Heart right ventricle (tissue), 16 donors: ENCODE measurements at regions not wholly inside any gene's neighbourhood (a gene's known extent, or its start where the extent isn't known, plus 50 kb on each side); places are given as distances from the start of the nearest gene placed in this dataset.
A peak's percentile ranks its signal among the peaks of the same experiment; 100 is the strongest.

Experiments
- ATAC-seq, 8 donors: fragments of 200-7000 bp; cut with Tn5 transposase; one replicate each; pipeline ENCODE4 v1.9.1; 2020; ENCODE audit warnings: mild to moderate bottlenecking in 8 of 8, moderate library complexity in 8 of 8, moderate number of reproducible peaks in 1 of 8
- DNase-seq, 2 donors: peaks; one replicate each; pipeline ENCODE4 v3.0.0-alpha.2; 2020
- H3K27ac ChIP-seq, 10 donors: fragments of 200-600 bp; sonication (generic) in 2 of 10; one replicate each; pipeline versions ENCODE4 v1.5.0 to v1.8.0; 2020 to 2022; ENCODE audit warnings: mild to moderate bottlenecking in 3 of 10
- H3K27me3 ChIP-seq, 7 donors: fragments of 200-600 bp; one replicate each; pipeline ENCODE4 v1.8.0; 2021 to 2022; ENCODE audit warnings: mild to moderate bottlenecking in 2 of 7
- H3K36me3 ChIP-seq, 9 donors: fragments of 200-600 bp; sonication (generic) in 1 of 9; one replicate each; pipeline versions ENCODE4 v1.5.0 to v1.8.0; 2020 to 2022; ENCODE audit warnings: mild to moderate bottlenecking in 2 of 9
- H3K4me1 ChIP-seq, 9 donors: fragments of 200-600 bp; sonication (generic) in 1 of 9; one replicate each; pipeline versions ENCODE4 v1.5.0 to v1.8.0; 2020 to 2022; ENCODE audit warnings: mild to moderate bottlenecking in 4 of 9
- H3K4me3 ChIP-seq, 10 donors: fragments of 200-600 bp; sonication (generic) in 2 of 10; one replicate each; pipeline versions ENCODE4 v1.5.0 to v1.8.0; 2020 to 2022; ENCODE audit warnings: mild to moderate bottlenecking in 7 of 10, moderate library complexity in 2 of 10
- H3K9me3 ChIP-seq, 11 donors: fragments of 200-600 bp in 10 of 11; sonication (generic) in 2 of 11; one replicate each; pipeline versions ENCODE4 v1.5.0 to v1.8.0; 2013 to 2022; ENCODE audit warnings: mild to moderate bottlenecking in 2 of 11, control low read depth in 1 of 11, moderate library complexity in 1 of 11
- CTCF ChIP-seq, 9 donors: fragments of 200-600 bp; sonication (generic) in 2 of 9; IDR thresholded peaks; one replicate each; pipeline versions ENCODE4 v1.5.0 to v1.8.0; 2021 to 2022; ENCODE audit warnings: antibody characterized with exemption in 9 of 9, mild to moderate bottlenecking in 5 of 9, moderate library complexity in 1 of 9
- WGBS, 2 donors: extraction: QIAGEN DNeasy Blood & Tissue Kit; methylation state at CpG; one replicate each; pipeline ENCODE4 v1.1.7; 2013; ENCODE audit warnings: inconsistent platforms in 1 of 2; 5-methylcytosine and 5-hydroxymethylcytosine counted together
- intact Hi-C, 10 donors: fragments of 100-400 bp; cut with DNase I; formaldehyde crosslinking; loops; one replicate each; pipeline versions ENCODE4 v1.11.1 to v1.14.2; 2022
- donor health status: Arrhythmogenic right ventricular cardiomyopathy.
- donor health status: ischemic (EF 13 %, LVEDD 7.1; RV severe dilation, severe dysfunction).
- donor health status: healthy with polysubstance abuse.
- donor health status: DM: no; HTN: yes; CAD: no.
- donor health status: DM: no; HTN: no; CAD: no.
- donor health status: ischemic (EF 25% LVEDD 6.9; RV normal size, moderate dysfunction).
- donor health status: ischemic (EF 25% LVEDD 5.7; RV mildly dilated, moderate dysfunction).
- donor health status: healthy.
- donor health status: DM: yes; HTN: yes; CAD: no.
- donor health status: Ischemic cardiomyopathy.
- donor health status: ischemic (EF 35%, LVEDD 5.7; RV mildly dilated, moderate dysfunction).
- donor health status: nonischemic (EF 11% LVEDD 7.7; RV severe dilation, severe dysfunction).
- donor health status: DM: yes; HTN: yes; CAD: no.
- donor health status: PGD.
- donor health status: ischemic (EF 29% LVEDD 5.4; RV normal size, mild dysfunction).
- donor health status: nonischemic (EF 23%, LVEDD 6.1; RV moderate dilation, normal function).

GRCh38 chr10:83862723-83863122 is 276.6 kb upstream of the GHITM start:
- ATAC-seq (no peak), DNase-seq (no peak)
- Histone ChIP-seq H3K36me3 (no peaks in the 10 kb centered on the region), H3K27ac (no peak overlapping the region), H3K9me3 (peaks cover 0 to 16% (median 3%) of the 10 kb centered on the region in 11 donors), H3K4me1 (no peaks in the 10 kb centered on the region), H3K4me3 (no peak overlapping the region), H3K27me3 (peaks cover 0 to 4% (median 0%) of the 10 kb centered on the region in 7 donors)
- intact Hi-C loops: no loop called here
- no peak for TF ChIP-seq CTCF (IDR thresholded peaks at IDR 0.05)

GRCh38 chr10:83863283-83863966 is 275.9 kb upstream of the GHITM start:
- Histone ChIP-seq H3K27me3 (peaks cover 0 to 4% (median 0%) of the 10 kb centered on the region in 7 donors), H3K27ac (no peak overlapping the region), H3K4me1 (no peaks in the 10 kb centered on the region), H3K4me3 (no peak overlapping the region), H3K36me3 (no peaks in the 10 kb centered on the region), H3K9me3 (peaks cover 0 to 16% (median 3%) of the 10 kb centered on the region in 11 donors)
- no peak for TF ChIP-seq CTCF (IDR thresholded peaks at IDR 0.05)
- ATAC-seq: no peak
- intact Hi-C loops: no loop called here
- WGBS, 2 donors: 96 to 97% methylated on average over 7 of the region's 7 CpGs
- DNase-seq: no peak

GRCh38 chr10:83869898-83870297 is 269.4 kb upstream of the GHITM start:
- H3K27ac ChIP-seq: no peak overlapping the region
- H3K4me1 ChIP-seq: peaks cover 0 to 13% (median 6%) of the 10 kb centered on the region in 9 donors
- TF ChIP-seq CTCF (IDR thresholded peaks at IDR 0.05): no peak
- H3K4me3 ChIP-seq: no peak overlapping the region
- H3K27me3 ChIP-seq: no peaks in the 10 kb centered on the region
- intact Hi-C loops: loop anchor here in 7 of 10 donors (5.0 to 10.0 kb wide), 3 partner anchors 1058 to 1075 kb away; no protein-coding TSS in a partner anchor
- no peaks in the 10 kb centered on the region for H3K36me3 ChIP-seq
- ATAC-seq (no peak), DNase-seq (no peak)
- WGBS, 2 donors: 94 to 97% methylated on average over 6 of the region's 6 CpGs
- no peaks in the 10 kb centered on the region for H3K9me3 ChIP-seq

- intact Hi-C loops: loop anchor here in 7 of 10 donors (5.0 to 10.0 kb wide), 3 partner anchors 1059 to 1077 kb away; no protein-coding TSS in a partner anchor
- ATAC-seq: peak; percentile 80 to 93 (median 88)
- WGBS, 2 donors: 21 to 25% methylated on average over 18 of the region's 18 CpGs
Measured at GRCh38 chr10:83871187-83872081, 267.9 kb upstream of the GHITM start.

More at GRCh38 chr10:83871187-83872081, 267.9 kb upstream of the GHITM start:
- no peak overlapping the region for H3K27ac ChIP-seq
- H3K9me3 ChIP-seq: no peaks in the 10 kb centered on the region
- peak; percentile 89 to 99 (median 97) for TF ChIP-seq CTCF (IDR thresholded peaks at IDR 0.05)
- H3K27me3 ChIP-seq: no peaks in the 10 kb centered on the region
- H3K4me1 ChIP-seq: peaks cover 0 to 13% (median 6%) of the 10 kb centered on the region in 9 donors
- peak; percentile 55 to 62 for DNase-seq
- H3K36me3 ChIP-seq: no peaks in the 10 kb centered on the region
- no peak overlapping the region for H3K4me3 ChIP-seq
